Neural cell (in vitro differentiated cells): ENCODE measurements at regions not wholly inside any gene's neighbourhood (a gene's known extent, or its start where the extent isn't known, plus 50 kb on each side); places are given as distances from the start of the nearest gene placed in this dataset.
A peak's percentile ranks its signal among the peaks of the same experiment; 100 is the strongest.

Experiments
- H2AFZ ChIP-seq: fragments of 200-600, 300-800 bp; sonication (generic), shearing (Covaris generic); 2 replicates; pipeline ENCODE4 v1.6.0; 2014; ENCODE audit warnings: low read depth, mild to moderate bottlenecking, antibody characterized with exemption, low read length, moderate library complexity
- H3F3A ChIP-seq: fragments of 200-600 bp; shearing (Covaris generic); 2 replicates; pipeline ENCODE4 v1.6.1; 2016; ENCODE audit warnings: mild to moderate bottlenecking, moderate library complexity, mixed read lengths, antibody characterized with exemption, low read length; ENCODE audit not compliant: insufficient read depth, poor library complexity, severe bottlenecking
- H3K27ac ChIP-seq: fragments of 200-600, 300-800 bp; sonication (generic), shearing (Covaris generic); 2 replicates; pipeline ENCODE4 v1.5.1; 2014; ENCODE audit warnings: mild to moderate bottlenecking, low read length, moderate library complexity
- H3K27me3 ChIP-seq: fragments of 300-800, 200-600 bp; sonication (generic), shearing (Covaris generic); 2 replicates; pipeline ENCODE4 v1.6.0; 2014; ENCODE audit warnings: mild to moderate bottlenecking, low read depth, low read length, moderate library complexity; ENCODE audit not compliant: insufficient read depth
- H3K36me3 ChIP-seq: fragments of 300-800, 200-600 bp; sonication (generic), shearing (Covaris generic); 2 replicates; pipeline ENCODE4 v1.5.1; 2014; ENCODE audit warnings: mild to moderate bottlenecking, antibody characterized with exemption, low read length, moderate library complexity; ENCODE audit not compliant: insufficient read depth
- H3K4me2 ChIP-seq: fragments of 300-800, 200-600 bp; sonication (generic), shearing (Covaris generic); 2 replicates; pipeline ENCODE4 v1.6.0; 2014; ENCODE audit warnings: mild to moderate bottlenecking, low read length
- H3K4me3 ChIP-seq: fragments of 300-800, 200-600 bp; sonication (generic), shearing (Covaris generic); 2 replicates; pipeline ENCODE4 v1.5.1; 2014; ENCODE audit warnings: mild to moderate bottlenecking, low read length, moderate library complexity
- H3K79me2 ChIP-seq: fragments of 200-600 bp; shearing (Covaris generic); replicated peaks from 2 replicates; pipeline ENCODE4 v1.6.0; 2014; ENCODE audit warnings: mild to moderate bottlenecking, low read length, moderate library complexity; ENCODE audit not compliant: insufficient read depth
- H3K9ac ChIP-seq: fragments of 300-800, 200-600 bp; sonication (generic), shearing (Covaris generic); 2 replicates; pipeline ENCODE4 v1.6.1; 2016; ENCODE audit warnings: mild to moderate bottlenecking, low read length, mixed read lengths
- H3K9me2 ChIP-seq: fragments of 200-600 bp; shearing (Covaris generic); 2 replicates; pipeline ENCODE4 v1.6.1; 2016; ENCODE audit warnings: mild to moderate bottlenecking, low read length, mixed read lengths; ENCODE audit not compliant: insufficient read depth
- H3K9me3 ChIP-seq: fragments of 200-600, 300-800 bp; sonication (generic), shearing (Covaris generic); 2 replicates; pipeline ENCODE4 v1.6.1; 2016; ENCODE audit warnings: mild to moderate bottlenecking, mixed run types, low read length, moderate library complexity, mixed read lengths
- H4K20me1 ChIP-seq: fragments of 200-600 bp; shearing (Covaris generic); 2 replicates; pipeline ENCODE4 v1.6.1; 2016; ENCODE audit warnings: mild to moderate bottlenecking, mixed run types; ENCODE audit not compliant: insufficient read depth
- EP300 ChIP-seq: fragments of 450-650 bp; conservative IDR thresholded peaks from 2 replicates; pipeline ENCODE4 v1.6.1; 2014; ENCODE audit warnings: antibody characterized with exemption, mild to moderate bottlenecking, moderate library complexity; ENCODE audit not compliant: poor library complexity, severe bottlenecking
- EZH2 ChIP-seq: fragments of 200-600, 300-800 bp; shearing (Covaris generic), sonication (generic); IDR thresholded peaks from 2 replicates; pipeline ENCODE4 v1.6.1; 2014; ENCODE audit warnings: antibody characterized with exemption, low read length, borderline replicate concordance, mild to moderate bottlenecking; ENCODE audit not compliant: insufficient read depth, poor library complexity, severe bottlenecking
- MXI1 ChIP-seq: fragments of 450-650 bp; conservative IDR thresholded peaks from 2 replicates; pipeline ENCODE4 v1.6.1; 2014; ENCODE audit warnings: antibody characterized with exemption, mild to moderate bottlenecking; ENCODE audit not compliant: poor library complexity, severe bottlenecking
- POLR2AphosphoS5 ChIP-seq: IDR thresholded peaks from 2 replicates; pipeline ENCODE4 v1.6.1; 2012
- RAD21 ChIP-seq: fragments of 450-650 bp; conservative IDR thresholded peaks from 2 replicates; pipeline ENCODE4 v1.6.1; 2014; ENCODE audit warnings: antibody characterized with exemption, mild to moderate bottlenecking, moderate library complexity
- SMC3 ChIP-seq: fragments of 450-650 bp; conservative IDR thresholded peaks from 2 replicates; pipeline ENCODE4 v1.6.1; 2014; ENCODE audit warnings: antibody characterized with exemption, mild to moderate bottlenecking, moderate library complexity; ENCODE audit not compliant: poor library complexity
- TAF1 ChIP-seq: IDR thresholded peaks from 2 replicates; pipeline ENCODE4 v1.6.1; 2012; ENCODE audit warnings: low read depth
- TF ChIP-seq, protein P1 (sequence below): fragments of 450-650 bp; IDR thresholded peaks from 2 replicates; pipeline ENCODE4 v1.5.1; 2014; ENCODE audit warnings: antibody characterized with exemption, mild to moderate bottlenecking, moderate library complexity; ENCODE audit not compliant: poor library complexity, severe bottlenecking
- TF ChIP-seq, protein P2 (sequence below): IDR thresholded peaks from 2 replicates; pipeline ENCODE4 v1.6.1; 2012; ENCODE audit warnings: borderline replicate concordance

- H3K9me2 ChIP-seq, result no peaks in the 10 kb centered on the region
- H3F3A ChIP-seq, result no peaks in the 10 kb centered on the region
- no peaks in the 10 kb centered on the region for H3K79me2 ChIP-seq
- H3K4me2 ChIP-seq, result no peak overlapping the region
- H4K20me1 ChIP-seq, result no peaks in the 10 kb centered on the region
- H3K4me3 ChIP-seq, result no peak overlapping the region
- H3K9ac ChIP-seq, result no peak overlapping the region
- no peak overlapping the region for H3K27ac ChIP-seq
- H3K36me3 ChIP-seq, result no peaks in the 10 kb centered on the region
- H3K27me3 ChIP-seq, result no peaks in the 10 kb centered on the region
- no peaks in the 10 kb centered on the region for H3K9me3 ChIP-seq
- TF ChIP-seq EZH2 (no peak), RAD21 (peak; percentile 57), SMC3 (peak; percentile 59), TAF1 (no peak), MXI1 (no peak), POLR2AphosphoS5 (no peak), EP300 (no peak)
- TF ChIP-seq, protein P1, sequence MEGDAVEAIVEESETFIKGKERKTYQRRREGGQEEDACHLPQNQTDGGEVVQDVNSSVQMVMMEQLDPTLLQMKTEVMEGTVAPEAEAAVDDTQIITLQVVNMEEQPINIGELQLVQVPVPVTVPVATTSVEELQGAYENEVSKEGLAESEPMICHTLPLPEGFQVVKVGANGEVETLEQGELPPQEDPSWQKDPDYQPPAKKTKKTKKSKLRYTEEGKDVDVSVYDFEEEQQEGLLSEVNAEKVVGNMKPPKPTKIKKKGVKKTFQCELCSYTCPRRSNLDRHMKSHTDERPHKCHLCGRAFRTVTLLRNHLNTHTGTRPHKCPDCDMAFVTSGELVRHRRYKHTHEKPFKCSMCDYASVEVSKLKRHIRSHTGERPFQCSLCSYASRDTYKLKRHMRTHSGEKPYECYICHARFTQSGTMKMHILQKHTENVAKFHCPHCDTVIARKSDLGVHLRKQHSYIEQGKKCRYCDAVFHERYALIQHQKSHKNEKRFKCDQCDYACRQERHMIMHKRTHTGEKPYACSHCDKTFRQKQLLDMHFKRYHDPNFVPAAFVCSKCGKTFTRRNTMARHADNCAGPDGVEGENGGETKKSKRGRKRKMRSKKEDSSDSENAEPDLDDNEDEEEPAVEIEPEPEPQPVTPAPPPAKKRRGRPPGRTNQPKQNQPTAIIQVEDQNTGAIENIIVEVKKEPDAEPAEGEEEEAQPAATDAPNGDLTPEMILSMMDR, result peak; percentile 50
- TF ChIP-seq, protein P2, sequence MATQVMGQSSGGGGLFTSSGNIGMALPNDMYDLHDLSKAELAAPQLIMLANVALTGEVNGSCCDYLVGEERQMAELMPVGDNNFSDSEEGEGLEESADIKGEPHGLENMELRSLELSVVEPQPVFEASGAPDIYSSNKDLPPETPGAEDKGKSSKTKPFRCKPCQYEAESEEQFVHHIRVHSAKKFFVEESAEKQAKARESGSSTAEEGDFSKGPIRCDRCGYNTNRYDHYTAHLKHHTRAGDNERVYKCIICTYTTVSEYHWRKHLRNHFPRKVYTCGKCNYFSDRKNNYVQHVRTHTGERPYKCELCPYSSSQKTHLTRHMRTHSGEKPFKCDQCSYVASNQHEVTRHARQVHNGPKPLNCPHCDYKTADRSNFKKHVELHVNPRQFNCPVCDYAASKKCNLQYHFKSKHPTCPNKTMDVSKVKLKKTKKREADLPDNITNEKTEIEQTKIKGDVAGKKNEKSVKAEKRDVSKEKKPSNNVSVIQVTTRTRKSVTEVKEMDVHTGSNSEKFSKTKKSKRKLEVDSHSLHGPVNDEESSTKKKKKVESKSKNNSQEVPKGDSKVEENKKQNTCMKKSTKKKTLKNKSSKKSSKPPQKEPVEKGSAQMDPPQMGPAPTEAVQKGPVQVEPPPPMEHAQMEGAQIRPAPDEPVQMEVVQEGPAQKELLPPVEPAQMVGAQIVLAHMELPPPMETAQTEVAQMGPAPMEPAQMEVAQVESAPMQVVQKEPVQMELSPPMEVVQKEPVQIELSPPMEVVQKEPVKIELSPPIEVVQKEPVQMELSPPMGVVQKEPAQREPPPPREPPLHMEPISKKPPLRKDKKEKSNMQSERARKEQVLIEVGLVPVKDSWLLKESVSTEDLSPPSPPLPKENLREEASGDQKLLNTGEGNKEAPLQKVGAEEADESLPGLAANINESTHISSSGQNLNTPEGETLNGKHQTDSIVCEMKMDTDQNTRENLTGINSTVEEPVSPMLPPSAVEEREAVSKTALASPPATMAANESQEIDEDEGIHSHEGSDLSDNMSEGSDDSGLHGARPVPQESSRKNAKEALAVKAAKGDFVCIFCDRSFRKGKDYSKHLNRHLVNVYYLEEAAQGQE, result no peak
- H2AFZ ChIP-seq, result no peak overlapping the region
These were observed 346.6 kb downstream of the CENPC start for GRCh38 chr4:67198727-67199126.

DNA sequence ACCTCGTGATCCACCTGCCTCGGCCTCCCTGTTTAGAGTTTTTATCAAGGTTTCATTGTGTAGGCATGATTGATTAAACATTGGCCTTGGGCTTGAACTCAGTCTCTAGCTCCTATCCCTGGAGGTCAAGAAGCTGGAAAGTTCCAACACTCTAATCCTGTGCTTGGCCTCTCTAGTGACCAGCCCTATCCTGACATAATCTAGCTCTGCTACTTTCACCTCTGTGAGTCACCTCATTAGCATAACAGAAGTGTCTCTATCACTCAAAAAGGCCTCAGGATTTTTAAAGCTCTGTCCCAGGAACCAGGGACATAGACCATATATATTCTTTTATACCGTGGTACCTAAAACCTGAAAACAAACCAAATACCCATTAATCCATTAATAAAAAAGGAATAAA is 377.5 kb downstream of the CENPC start:
- Histone ChIP-seq H3F3A (no peaks in the 10 kb centered on the region), H4K20me1 (no peaks in the 10 kb centered on the region), H3K4me2 (no peak overlapping the region), H2AFZ (no peak overlapping the region), H3K79me2 (no peaks in the 10 kb centered on the region), H3K27ac (no peak overlapping the region), H3K36me3 (no peaks in the 10 kb centered on the region), H3K9me2 (no peaks in the 10 kb centered on the region), H3K4me3 (no peak overlapping the region), H3K27me3 (no peaks in the 10 kb centered on the region), H3K9ac (no peak overlapping the region), H3K9me3 (no peaks in the 10 kb centered on the region)
- TF ChIP-seq EP300, result no peak
- no peak for TF ChIP-seq SMC3
- no peak for TF ChIP-seq POLR2AphosphoS5
- TF ChIP-seq, protein P2, result no peak
- TF ChIP-seq MXI1, result no peak
- TF ChIP-seq EZH2, result no peak
- TF ChIP-seq RAD21, result no peak
- no peak for TF ChIP-seq TAF1
- TF ChIP-seq, protein P1, result no peak
